ENCODE measurements at regions not wholly inside any gene's neighbourhood (a gene's known extent, or its start where the extent isn't known, plus 50 kb on each side); places are given as distances from the start of the nearest gene placed in this dataset.

DNA sequence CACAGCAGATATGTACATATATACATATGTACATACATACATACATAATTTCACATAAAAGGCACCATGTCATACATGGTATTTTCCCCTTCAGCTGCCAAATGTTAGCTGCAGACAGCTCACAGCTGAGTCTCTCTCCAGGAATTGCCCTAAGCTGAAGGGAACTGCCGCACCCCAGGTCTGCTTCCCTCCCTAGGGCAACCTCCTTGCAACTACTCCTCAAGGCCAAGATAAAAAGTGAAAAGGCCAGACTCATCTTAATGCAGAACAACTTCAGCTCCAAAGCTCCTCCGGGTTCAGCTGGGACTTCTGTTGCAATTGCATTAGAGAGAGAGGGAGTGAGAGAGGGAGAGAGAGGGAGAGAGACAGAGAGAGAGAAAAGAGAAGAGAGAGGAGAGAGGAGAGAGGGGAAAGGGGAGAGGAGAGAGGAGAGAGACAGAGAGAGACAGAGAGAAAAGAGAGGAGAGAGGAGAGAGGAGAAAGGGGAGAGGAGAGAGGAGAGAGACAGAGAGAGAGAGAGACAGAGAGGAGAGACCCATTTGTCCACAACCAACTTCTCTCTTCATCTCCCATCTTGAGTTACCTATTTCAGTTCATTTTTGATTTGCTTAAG lies 143.4 kb upstream of the HES1 start:
- Histone ChIP-seq H3K4me2 (no peak overlapping the region), H2AFZ (no peak overlapping the region), H3K9me2 (ENCODE audit: insufficient read depth) (no peaks in the 10 kb centered on the region), H3K4me3 (no peak overlapping the region), H3K79me2 (replicated peaks; ENCODE audit: insufficient read depth) (no peaks in the 10 kb centered on the region), H3F3A (replicated peaks; ENCODE audit: low read depth) (no peaks in the 10 kb centered on the region), H4K20me1 (replicated peaks; ENCODE audit: insufficient read depth) (no peaks in the 10 kb centered on the region), H3K36me3 (ENCODE audit: insufficient read depth) (no peaks in the 10 kb centered on the region), H3K27ac (ENCODE audit: low read depth) (no peak overlapping the region), H3K27me3 (ENCODE audit: insufficient read depth) (peaks cover 4% of the 10 kb centered on the region; the same call in 1 of the 2 replicates), H3K4me1 (ENCODE audit: insufficient read depth) (peaks cover 21% of the 10 kb centered on the region)
- TF ChIP-seq EZH2 (IDR thresholded peaks at IDR 0.05; ENCODE audit: low read depth, unreplicated experiment), result no peak
- no peak for TF ChIP-seq STAT1 (IDR thresholded peaks at IDR 0.05; ENCODE audit: unreplicated experiment)
- no peak for TF ChIP-seq NANOG (IDR thresholded peaks at IDR 0.05; ENCODE audit: borderline replicate concordance)
- no peak for TF ChIP-seq ZNF114 (CRISPR knock-in tag; IDR thresholded peaks at IDR 0.05)
- TF ChIP-seq, protein P1, sequence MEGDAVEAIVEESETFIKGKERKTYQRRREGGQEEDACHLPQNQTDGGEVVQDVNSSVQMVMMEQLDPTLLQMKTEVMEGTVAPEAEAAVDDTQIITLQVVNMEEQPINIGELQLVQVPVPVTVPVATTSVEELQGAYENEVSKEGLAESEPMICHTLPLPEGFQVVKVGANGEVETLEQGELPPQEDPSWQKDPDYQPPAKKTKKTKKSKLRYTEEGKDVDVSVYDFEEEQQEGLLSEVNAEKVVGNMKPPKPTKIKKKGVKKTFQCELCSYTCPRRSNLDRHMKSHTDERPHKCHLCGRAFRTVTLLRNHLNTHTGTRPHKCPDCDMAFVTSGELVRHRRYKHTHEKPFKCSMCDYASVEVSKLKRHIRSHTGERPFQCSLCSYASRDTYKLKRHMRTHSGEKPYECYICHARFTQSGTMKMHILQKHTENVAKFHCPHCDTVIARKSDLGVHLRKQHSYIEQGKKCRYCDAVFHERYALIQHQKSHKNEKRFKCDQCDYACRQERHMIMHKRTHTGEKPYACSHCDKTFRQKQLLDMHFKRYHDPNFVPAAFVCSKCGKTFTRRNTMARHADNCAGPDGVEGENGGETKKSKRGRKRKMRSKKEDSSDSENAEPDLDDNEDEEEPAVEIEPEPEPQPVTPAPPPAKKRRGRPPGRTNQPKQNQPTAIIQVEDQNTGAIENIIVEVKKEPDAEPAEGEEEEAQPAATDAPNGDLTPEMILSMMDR (conservative IDR thresholded peaks at IDR 0.05; ENCODE audit: low read depth in 2 of 2), result no peak
- no peak for TF ChIP-seq REST (IDR thresholded peaks at IDR 0.05; ENCODE audit: unreplicated experiment)
- TF ChIP-seq JUNB (IDR thresholded peaks at IDR 0.05; ENCODE audit: unreplicated experiment), result no peak
- TF ChIP-seq EZH2phosphoT487 (IDR thresholded peaks at IDR 0.05; ENCODE audit: unreplicated experiment), result no peak
- no peak for TF ChIP-seq ZNF331 (CRISPR knock-in tag; IDR thresholded peaks at IDR 0.05; ENCODE audit: low read depth)
- no peak for TF ChIP-seq POLR2AphosphoS5 (IDR thresholded peaks at IDR 0.05; ENCODE audit: low read depth)
- TF ChIP-seq CREB1 (CRISPR knock-in tag; IDR thresholded peaks at IDR 0.05; ENCODE audit: low read depth), result no peak
- TF ChIP-seq ETS1 (IDR thresholded peaks at IDR 0.05), result no peak
- TF ChIP-seq ZNF462 (CRISPR knock-in tag; IDR thresholded peaks at IDR 0.05), result no peak
- ATAC-seq (no peak), DNase-seq (ENCODE audit: low spot score) (no peak)
- Mint-ChIP-seq H3K4me1 (peaks cover 42% of the 10 kb centered on the region), H3K36me3 (ENCODE audit: low read depth) (no peaks in the 10 kb centered on the region), H3K9me3 (peaks cover 3% of the 10 kb centered on the region; the same call in 1 of the 3 replicates), H3K27me3 (ENCODE audit: insufficient read depth, low read depth, poor library complexity) (peaks cover 9% of the 10 kb centered on the region), H3K4me3 (no peak overlapping the region), H3K27ac (no peak overlapping the region)
